Lung (tissue), 11 donors: ENCODE measurements at regions not wholly inside any gene's neighbourhood (a gene's known extent, or its start where the extent isn't known, plus 50 kb on each side); places are given as distances from the start of the nearest gene placed in this dataset.

Experiments used
- ATAC-seq: fragments of 200-7000 bp; cut with Tn5 transposase; one replicate; pipeline ENCODE4 v1.9.1; 2020; ENCODE audit warnings: moderate number of reproducible peaks; ENCODE audit not compliant: insufficient read depth, low FRiP score
- DNase-seq, 3 donors: peaks; one replicate each; pipeline ENCODE4 v3.0.0-alpha.2; 2013 to 2017
- H3K27ac ChIP-seq, 2 donors: one replicate each; pipeline ENCODE4 v1.5.1; 2013; ENCODE audit warnings: mild to moderate bottlenecking in 2 of 2, moderate library complexity in 2 of 2, control low read depth in 1 of 2, inconsistent platforms in 1 of 2, low read depth in 1 of 2, low read length in 1 of 2
- H3K27me3 ChIP-seq, 3 donors: one replicate each; pipeline ENCODE4 v1.5.1; 2013; ENCODE audit warnings: low read length in 2 of 3; ENCODE audit not compliant: control insufficient read depth in 3 of 3, insufficient read depth in 3 of 3
- H3K36me3 ChIP-seq, 4 donors: one replicate each; pipeline ENCODE4 v1.5.1; 2013; ENCODE audit warnings: low read length in 4 of 4, mild to moderate bottlenecking in 1 of 4, moderate library complexity in 1 of 4; ENCODE audit not compliant: control insufficient read depth in 4 of 4, insufficient read depth in 4 of 4
- H3K4me1 ChIP-seq, 5 donors: one replicate each; pipeline ENCODE4 v1.5.1; 2013; ENCODE audit warnings: low read length in 5 of 5, mild to moderate bottlenecking in 2 of 5, moderate library complexity in 1 of 5; ENCODE audit not compliant: control insufficient read depth in 5 of 5, insufficient read depth in 5 of 5
- H3K4me3 ChIP-seq: one replicate; pipeline ENCODE4 v1.5.1; 2013; ENCODE audit warnings: mild to moderate bottlenecking, control low read depth, moderate library complexity
- H3K9ac ChIP-seq, 2 donors: one replicate each; pipeline ENCODE4 v1.5.1; 2013; ENCODE audit warnings: low read length in 2 of 2, control low read depth in 1 of 2; ENCODE audit not compliant: insufficient read depth in 1 of 2
- H3K9me3 ChIP-seq, 4 donors: one replicate each; pipeline ENCODE4 v1.5.1; 2013; ENCODE audit warnings: low read length in 3 of 4, mild to moderate bottlenecking in 1 of 4, moderate library complexity in 1 of 4; ENCODE audit not compliant: control insufficient read depth in 4 of 4, insufficient read depth in 3 of 4
- CTCF ChIP-seq: IDR thresholded peaks from 2 replicates; pipeline ENCODE4 v1.5.1; 2012; ENCODE audit warnings: mild to moderate bottlenecking; ENCODE audit errors: control extremely low read depth, extremely low read depth
- WGBS, 2 donors: extraction: QIAGEN DNeasy Blood & Tissue Kit; methylation state at CpG; one replicate each; pipeline ENCODE4 v1.1.7; 2013; 5-methylcytosine and 5-hydroxymethylcytosine counted together
- donor health status: control.
- donor health status: control.
- donor health status: Bipolar disorder and iron deficiency.
- donor health status: healthy.
- donor health status: DM: yes; HTN: yes; CAD: no.

GRCh38 chr12:53805791-53806190, 54.0 kb upstream of the CISTR start:
- no peak overlapping the region for H3K9ac ChIP-seq
- ATAC-seq (no peak), DNase-seq (no peak)
- H3K4me3 ChIP-seq: no peak overlapping the region
- WGBS, 2 donors: 82 to 87% methylated on average over 4 of the region's 4 CpGs
- peaks cover 0 to 10% (median 0%) of the 10 kb centered on the region in 3 donors for H3K27me3 ChIP-seq
- no peaks in the 10 kb centered on the region for H3K36me3 ChIP-seq
- H3K27ac ChIP-seq: no peak overlapping the region
- no peaks in the 10 kb centered on the region for H3K9me3 ChIP-seq
- no peaks in the 10 kb centered on the region for H3K4me1 ChIP-seq
- no peak for TF ChIP-seq CTCF

GRCh38 chr12:53806721-53807120, 54.9 kb upstream of the CISTR start:
- 66 to 71% methylated on average over 7 of the region's 7 CpGs for WGBS, 2 donors
- H3K27me3 ChIP-seq: peaks cover 0 to 13% (median 0%) of the 10 kb centered on the region in 3 donors
- no peak for ATAC-seq

GRCh38 chr12:53807322-53807860, 55.6 kb upstream of the CISTR start:
- TF ChIP-seq CTCF: no peak
- no peak overlapping the region for H3K9ac ChIP-seq
- ATAC-seq: peak; percentile 80
- no peaks in the 10 kb centered on the region for H3K36me3 ChIP-seq
- no peak overlapping the region for H3K27ac ChIP-seq
- no peak for DNase-seq
- no peak overlapping the region for H3K4me3 ChIP-seq
- no peaks in the 10 kb centered on the region for H3K4me1 ChIP-seq
- H3K27me3 ChIP-seq: peaks cover 0 to 13% (median 0%) of the 10 kb centered on the region in 3 donors
- 73 to 77% methylated on average over 8 of the region's 8 CpGs for WGBS, 2 donors
- peaks cover 0 to 1% (median 0%) of the 10 kb centered on the region in 4 donors for H3K9me3 ChIP-seq

More at GRCh38 chr12:53806721-53807120, 54.9 kb upstream of the CISTR start:
- Histone ChIP-seq H3K4me3 (no peak overlapping the region), H3K9me3 (peaks cover 0 to 1% (median 0%) of the 10 kb centered on the region in 4 donors), H3K9ac (no peak overlapping the region), H3K4me1 (no peaks in the 10 kb centered on the region), H3K36me3 (no peaks in the 10 kb centered on the region), H3K27ac (no peak overlapping the region)
- TF ChIP-seq CTCF: no peak
- no peak for DNase-seq
